ENCODE measurements at regions not wholly inside any gene's neighbourhood (a gene's known extent, or its start where the extent isn't known, plus 50 kb on each side); places are given as distances from the start of the nearest gene placed in this dataset.

DNA sequence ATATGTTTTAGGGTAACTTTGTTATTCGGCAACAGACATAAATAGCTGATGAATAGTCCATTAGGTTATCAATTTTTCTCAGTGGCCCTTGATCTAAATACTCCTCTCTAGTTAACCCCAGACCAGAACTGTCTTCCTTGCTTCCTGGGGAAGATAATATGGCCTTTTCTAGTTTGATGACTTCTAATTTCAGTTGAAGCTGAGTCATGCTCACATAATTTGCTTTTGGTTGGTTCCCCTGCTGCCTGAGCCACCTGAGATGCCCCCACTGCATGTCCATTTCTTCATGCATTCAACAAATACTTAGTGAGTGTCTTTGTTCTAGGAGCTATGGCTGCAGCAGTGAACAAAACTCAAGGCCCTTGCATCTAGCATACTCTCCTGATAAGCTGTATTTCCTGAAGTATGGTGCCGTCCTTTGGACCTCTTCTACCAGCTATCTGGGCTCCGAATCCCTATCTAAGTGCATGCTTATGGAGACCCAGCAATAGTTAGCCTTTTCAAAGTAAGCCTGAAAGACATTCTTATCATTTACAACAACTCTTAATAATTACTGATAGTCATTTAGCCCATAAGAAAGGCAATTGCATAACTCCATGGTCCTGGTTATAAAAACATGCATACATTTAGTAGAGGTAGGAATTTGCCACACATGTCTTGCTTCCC lies 84.5 kb upstream of the SLC12A2 start:
- 53% methylated on average over 3 of the region's 3 CpGs for WGBS (ENCODE audit: insufficient coverage, low coverage, missing lambda C conversion rate)

More for the DNA sequence above, 84.5 kb upstream of the SLC12A2 start:
- Histone ChIP-seq H3K9ac (ENCODE audit: insufficient read depth in 1 of 2, low read depth in 2 of 2, low read length in 2 of 2) (no peak overlapping the region), H3K27me3 (ENCODE audit: control insufficient read depth in 2 of 2, insufficient read depth in 2 of 2, low read length in 2 of 2) (no peaks in the 10 kb centered on the region), H3K4me2 (ENCODE audit: insufficient read depth, low read length) (no peak overlapping the region), H2AFZ (ENCODE audit: low read depth, low read length) (peak overlapping the region; percentile 5; the same call in 1 of the 2 replicates), H3K4me3 (no peak overlapping the region), H3K9me3 (replicated peaks; ENCODE audit: control insufficient read depth, insufficient read depth, low read depth, low read length) (no peaks in the 10 kb centered on the region), H3K36me3 (ENCODE audit: control insufficient read depth, insufficient read depth, low read length) (no peaks in the 10 kb centered on the region; the same call in 2 of the 3 replicates), H3K9me1 (ENCODE audit: control insufficient read depth, insufficient read depth, low read length) (no peaks in the 10 kb centered on the region), H3K79me2 (ENCODE audit: control insufficient read depth, insufficient read depth, low read length) (no peaks in the 10 kb centered on the region), H4K20me1 (replicated peaks; ENCODE audit: control insufficient read depth, insufficient read depth, low read length) (no peaks in the 10 kb centered on the region), H3K27ac (ENCODE audit: extremely low read depth, low read depth, low read length) (peak overlapping the region; percentile 31; the same call in 1 of the 3 replicates), H3K4me1 (replicated peaks in 1 of 2; ENCODE audit: control insufficient read depth in 2 of 2, insufficient read depth in 2 of 2, low read length in 2 of 2) (peaks cover 0 to 5% of the 10 kb centered on the region in 2 experiments; a peak in 2 of 5 replicates)
- FAIRE-seq (no peak), ATAC-seq (no peak; the same call in 1 of the 3 replicates), DNase-seq (ENCODE audit: extremely low read depth in 1 of 4, low spot score in 3 of 4) (no peak)
- ChIA-PET POLR2A (interaction anchor here (0.8 to 2.4 kb wide), 3 partner anchors 9 to 16 kb away, joined by 3 to 10 read pairs (median 3); no protein-coding TSS in a partner anchor), CTCF (ENCODE audit: low intra/inter-chr PET ratio) (no interaction called here)
- in situ Hi-C loops (cut with MboI) (no loop called here), intact Hi-C loops (cut with micrococcal nuclease) (no loop called here)
- TF ChIP-seq RFX7 (CRISPR knock-in tag; IDR thresholded peaks at IDR 0.05): no peak
- TF ChIP-seq BMI1 (IDR thresholded peaks at IDR 0.05; ENCODE audit: low read length): no peak
- no peak for TF ChIP-seq CBX5 (IDR thresholded peaks at IDR 0.05; ENCODE audit: borderline replicate concordance, low read depth)
- no peak for TF ChIP-seq GABPB1 (CRISPR knock-in tag; IDR thresholded peaks at IDR 0.05)
- TF ChIP-seq MAFG (tag; conservative IDR thresholded peaks at IDR 0.05): peak; percentile 57
- TF ChIP-seq ZNF57 (CRISPR knock-in tag; IDR thresholded peaks at IDR 0.05): no peak
- TF ChIP-seq CSDE1 (IDR thresholded peaks at IDR 0.05): no peak
- TF ChIP-seq ZEB2 (IDR thresholded peaks at IDR 0.05): no peak
- no peak for TF ChIP-seq MXI1 (IDR thresholded peaks at IDR 0.05; ENCODE audit: low read depth, low read length)
- TF ChIP-seq KAT8 (IDR thresholded peaks at IDR 0.05; ENCODE audit: low read depth): no peak
- TF ChIP-seq ETV1 (tag; conservative IDR thresholded peaks at IDR 0.05; ENCODE audit: low read depth): no peak
- no peak for TF ChIP-seq ZNF436 (CRISPR knock-in tag; IDR thresholded peaks at IDR 0.05)
- peak; percentile 32; the same call in 1 of the 2 replicates for TF ChIP-seq C11orf30 (IDR thresholded peaks at IDR 0.05; ENCODE audit: low read depth)
- TF ChIP-seq NFE2 (IDR thresholded peaks at IDR 0.05; ENCODE audit: low read depth): peak; percentile 57; the same call in 1 of the 2 replicates
- no peak for TF ChIP-seq NBN (IDR thresholded peaks at IDR 0.05; ENCODE audit: low read depth)
- no peak for TF ChIP-seq PRPF4 (IDR thresholded peaks at IDR 0.05; ENCODE audit: insufficient read depth, low read depth, low read length, poor library complexity, severe bottlenecking)
- peak; percentile 10; the same call in 1 of the 2 replicates for TF ChIP-seq ZNF316 (IDR thresholded peaks at IDR 0.05)
- no TSS peak for BruUV-seq (replicated peaks)
